Lower leg skin (tissue), 3 donors: ENCODE measurements at regions not wholly inside any gene's neighbourhood (a gene's known extent, or its start where the extent isn't known, plus 50 kb on each side); places are given as distances from the start of the nearest gene placed in this dataset.

ENCODE experiments used
- CTCF ChIP-seq, 3 donors: fragments of 450-650 bp; IDR thresholded peaks; one replicate each; pipeline ENCODE4 v1.5.1; 2016; ENCODE audit warnings: antibody characterized with exemption in 3 of 3, mild to moderate bottlenecking in 3 of 3, moderate library complexity in 2 of 3
- POLR2A ChIP-seq, 2 donors: fragments of 450-650 bp; IDR thresholded peaks; one replicate each; pipeline ENCODE4 v1.6.1; 2016 to 2017; ENCODE audit warnings: antibody characterized with exemption in 2 of 2, mild to moderate bottlenecking in 1 of 2, moderate library complexity in 1 of 2

DNA sequence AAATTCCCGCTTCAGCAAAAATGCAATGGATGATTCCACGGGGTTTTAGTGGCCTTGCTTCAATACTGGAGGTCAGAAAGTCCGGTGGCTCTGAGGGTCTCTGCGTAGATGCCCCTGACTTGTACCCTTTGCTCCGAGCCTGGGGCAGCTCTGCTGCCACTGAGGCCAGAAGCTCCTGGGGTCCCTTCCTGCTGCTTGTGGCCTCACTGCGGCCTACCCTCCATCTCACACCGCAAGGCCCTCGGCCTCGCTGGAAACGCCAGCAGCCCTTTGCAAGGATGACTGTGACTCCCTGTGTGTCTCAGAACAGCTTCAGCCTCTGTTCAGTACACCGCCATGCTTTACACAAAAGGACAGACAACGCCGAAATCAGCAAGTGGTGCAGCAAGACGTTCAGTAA lies 244.8 kb downstream of the ACTR3B start:
- TF ChIP-seq CTCF (IDR thresholded peaks at IDR 0.05) (no peak), POLR2A (IDR thresholded peaks at IDR 0.05) (no peak)
